Colonic mucosa (tissue), 4 donors: ENCODE measurements at regions not wholly inside any gene's neighbourhood (a gene's known extent, or its start where the extent isn't known, plus 50 kb on each side); places are given as distances from the start of the nearest gene placed in this dataset.

Experiments used
- DNase-seq: peaks from one replicate; pipeline ENCODE4 v3.0.0-alpha.2; 2020
- H3K27ac ChIP-seq: fragments of 200-600 bp; one replicate; pipeline ENCODE4 v1.8.0; 2021
- H3K27me3 ChIP-seq: fragments of 200-600 bp; one replicate; pipeline ENCODE4 v1.8.0; 2021
- H3K36me3 ChIP-seq: fragments of 200-600 bp; one replicate; pipeline ENCODE4 v1.8.0; 2021
- H3K4me1 ChIP-seq: fragments of 200-600 bp; one replicate; pipeline ENCODE4 v1.8.0; 2021; ENCODE audit warnings: mild to moderate bottlenecking
- H3K4me3 ChIP-seq: fragments of 200-600 bp; one replicate; pipeline ENCODE4 v1.8.0; 2021
- H3K9ac ChIP-seq, 2 donors: one replicate each; pipeline ENCODE4 v1.7.0; 2013; ENCODE audit warnings: control low read depth in 2 of 2, low read depth in 2 of 2, low read length in 2 of 2
- H3K9me3 ChIP-seq: fragments of 200-600 bp; one replicate; pipeline ENCODE4 v1.8.0; 2021
- CTCF ChIP-seq: fragments of 200-600 bp; IDR thresholded peaks from one replicate; pipeline ENCODE4 v1.8.0; 2022; ENCODE audit warnings: antibody characterized with exemption, mild to moderate bottlenecking
- intact Hi-C: fragments of 100-400 bp; cut with DNase I; formaldehyde crosslinking; loops from one replicate; pipeline ENCODE4 v1.14.1; 2022
- donor health status: healthy.
- donor health status: DM: no; HTN: no; CAD: no.
- donor health status: DM: no; HTN: no; CAD: no.

DNA sequence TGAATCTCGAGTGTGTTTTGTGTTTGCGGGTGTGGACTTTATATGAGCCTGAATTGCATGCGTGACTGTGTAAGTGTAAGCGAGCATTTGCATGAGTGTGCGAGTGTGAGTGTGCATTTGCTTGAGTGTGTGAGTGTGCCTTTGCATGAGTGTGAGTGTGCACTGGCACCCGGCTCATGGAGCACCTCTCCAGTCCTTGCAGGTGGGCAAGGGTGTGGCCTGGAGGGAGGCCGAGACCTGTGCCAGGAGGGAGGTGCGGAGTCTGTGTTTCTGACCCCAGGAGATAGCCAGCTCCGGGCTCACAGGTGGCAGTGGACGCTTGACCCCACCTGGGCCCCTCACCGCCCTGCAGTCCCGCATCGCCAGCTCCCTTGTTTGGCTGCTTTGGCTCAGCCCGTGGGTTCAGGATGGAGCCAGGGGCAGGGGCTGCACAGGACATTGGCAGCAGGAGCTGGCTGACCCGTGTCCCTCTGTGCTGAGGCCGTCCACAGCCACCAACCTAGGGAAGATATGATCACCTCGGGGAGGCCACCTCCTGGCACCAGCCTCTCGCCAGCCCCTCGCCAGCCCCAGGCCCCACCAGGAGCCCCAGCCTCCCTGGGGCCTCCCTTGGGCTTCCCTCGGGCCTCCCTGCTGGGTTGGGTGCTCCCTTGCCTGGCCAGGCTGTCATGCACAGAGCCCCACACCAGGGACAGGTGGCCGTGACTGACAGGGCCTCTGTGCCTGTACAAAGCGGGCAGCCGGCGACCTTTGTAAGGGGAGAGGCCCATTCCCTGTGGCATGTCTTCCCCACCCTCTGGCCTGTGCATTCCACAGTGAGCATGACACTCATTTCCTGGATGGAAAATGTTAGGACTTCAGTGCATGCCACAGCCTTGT is 81.6 kb downstream of the PTGR3 start:
- Histone ChIP-seq H3K9me3 (no peaks in the 10 kb centered on the region), H3K9ac (no peak overlapping the region), H3K4me3 (no peak overlapping the region), H3K36me3 (no peaks in the 10 kb centered on the region), H3K27me3 (no peaks in the 10 kb centered on the region), H3K27ac (no peak overlapping the region), H3K4me1 (peaks cover 9% of the 10 kb centered on the region)
- peak; percentile 71 for DNase-seq
- no peak for TF ChIP-seq CTCF
- intact Hi-C loops, result no loop called here

DNA sequence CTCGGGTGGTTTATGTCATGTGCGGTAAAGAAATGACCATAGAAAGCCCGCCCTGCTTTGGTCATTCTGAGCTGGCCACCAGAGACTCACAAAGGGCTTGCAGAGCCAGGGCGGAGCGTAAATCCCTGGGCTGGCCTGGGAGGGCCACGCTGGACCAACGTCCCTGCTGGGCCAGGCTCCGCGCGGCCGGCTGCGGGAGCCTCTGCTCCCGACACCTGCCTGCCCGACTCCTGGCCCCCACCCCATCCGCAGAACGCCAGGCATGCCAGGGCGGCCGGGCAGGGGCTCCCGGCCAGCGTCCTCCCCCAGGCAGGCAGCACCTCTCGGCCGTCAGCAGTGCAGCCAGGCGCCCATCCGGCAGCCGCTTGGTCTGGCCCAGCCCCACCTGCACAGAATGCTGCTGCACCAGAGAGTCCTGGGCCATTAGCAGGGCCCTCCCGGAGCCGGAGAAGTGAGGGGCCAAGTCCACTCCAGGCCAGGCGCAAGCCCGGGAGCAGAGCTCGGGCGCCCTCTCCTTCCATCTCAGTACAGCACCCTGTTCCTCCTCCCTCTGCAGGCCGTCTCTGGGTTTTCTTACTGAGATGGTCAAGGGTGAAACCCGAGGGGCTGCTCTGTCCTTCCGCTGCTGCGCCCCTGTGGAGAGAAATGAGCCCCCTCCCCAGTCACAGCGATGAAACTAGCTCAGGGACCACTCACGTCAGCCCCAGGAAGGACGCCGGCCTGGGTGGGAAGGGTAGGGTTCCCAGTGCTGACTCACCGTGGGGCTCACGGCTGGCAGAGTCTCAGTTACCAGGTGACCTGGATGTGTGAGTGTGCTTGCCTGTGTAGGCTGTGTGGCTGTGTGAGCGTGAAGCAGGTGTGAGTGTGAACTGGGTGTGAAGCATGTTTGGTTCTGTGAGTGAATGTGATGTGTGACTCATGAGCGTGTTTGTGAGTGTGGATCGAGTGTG is 83.3 kb downstream of the PTGR3 start:
- no peak for TF ChIP-seq CTCF
- Histone ChIP-seq H3K4me1 (peaks cover 9% of the 10 kb centered on the region), H3K9ac (no peak overlapping the region), H3K9me3 (no peaks in the 10 kb centered on the region), H3K27me3 (no peaks in the 10 kb centered on the region), H3K27ac (no peak overlapping the region), H3K4me3 (no peak overlapping the region), H3K36me3 (no peaks in the 10 kb centered on the region)
- intact Hi-C loops, result no loop called here
- DNase-seq, result no peak

GRCh38 chr18:75124991-75125381 is 84.0 kb downstream of the PTGR3 start:
- H3K27me3 ChIP-seq, result no peaks in the 10 kb centered on the region
- H3K36me3 ChIP-seq, result no peaks in the 10 kb centered on the region
- H3K4me1 ChIP-seq, result peaks cover 9% of the 10 kb centered on the region
- no peak overlapping the region for H3K4me3 ChIP-seq
- intact Hi-C loops, result no loop called here
- no peaks in the 10 kb centered on the region for H3K9me3 ChIP-seq
- TF ChIP-seq CTCF, result no peak
- H3K9ac ChIP-seq, result no peak overlapping the region
- no peak overlapping the region for H3K27ac ChIP-seq
- no peak for DNase-seq

GRCh38 chr18:75124551-75124950 is 84.4 kb downstream of the PTGR3 start:
- Histone ChIP-seq H3K4me3 (no peak overlapping the region), H3K9me3 (no peaks in the 10 kb centered on the region), H3K4me1 (peaks cover 9% of the 10 kb centered on the region), H3K27ac (no peak overlapping the region), H3K9ac (no peak overlapping the region), H3K36me3 (no peaks in the 10 kb centered on the region), H3K27me3 (no peaks in the 10 kb centered on the region)
- DNase-seq, result no peak
- intact Hi-C loops, result no loop called here
- TF ChIP-seq CTCF, result no peak

GRCh38 chr18:75123113-75123512 is 85.8 kb downstream of the PTGR3 start:
- intact Hi-C loops, result no loop called here
- H3K27ac ChIP-seq, result no peak overlapping the region
- TF ChIP-seq CTCF, result no peak
- peaks cover 9% of the 10 kb centered on the region for H3K4me1 ChIP-seq
- no peak overlapping the region for H3K9ac ChIP-seq
- H3K4me3 ChIP-seq, result no peak overlapping the region
- no peaks in the 10 kb centered on the region for H3K36me3 ChIP-seq
- no peak for DNase-seq
- H3K27me3 ChIP-seq, result no peaks in the 10 kb centered on the region
- no peaks in the 10 kb centered on the region for H3K9me3 ChIP-seq
